ENCODE measurements at regions not wholly inside any gene's neighbourhood (a gene's known extent, or its start where the extent isn't known, plus 50 kb on each side); places are given as distances from the start of the nearest gene placed in this dataset.

- H3K27ac Mint-ChIP-seq: no peak overlapping the region
- CTCF ChIA-PET: interaction anchor here (0.7 kb wide), 1 partner anchor 604 kb away, joined by 5 read pairs; no protein-coding TSS in a partner anchor
These were observed 146.7 kb upstream of the IGF1R start for GRCh38 chr15:98501632-98502031.

More at GRCh38 chr15:98501632-98502031, 146.7 kb upstream of the IGF1R start:
- DNase-seq (ENCODE audit: low spot score) (no peak), ATAC-seq (no peak)
- POLR2A ChIA-PET: no interaction called here
- TF ChIP-seq ZNF317 (CRISPR knock-in tag; IDR thresholded peaks at IDR 0.05; ENCODE audit: borderline replicate concordance, low read depth) (no peak), NR1H2 (CRISPR knock-in tag; IDR thresholded peaks at IDR 0.05) (no peak), CTCF (IDR thresholded peaks at IDR 0.05) (no peak), CREB1 (CRISPR knock-in tag; IDR thresholded peaks at IDR 0.05) (no peak), FOXJ3 (CRISPR knock-in tag; IDR thresholded peaks at IDR 0.05; ENCODE audit: borderline replicate concordance) (no peak), PRDM15 (CRISPR knock-in tag; IDR thresholded peaks at IDR 0.05) (no peak), ZNF416 (CRISPR knock-in tag; IDR thresholded peaks at IDR 0.05) (no peak), ZNF232 (CRISPR knock-in tag; IDR thresholded peaks at IDR 0.05) (no peak), NR3C1 (CRISPR knock-in tag; conservative IDR thresholded peaks at IDR 0.05; ENCODE audit: low read depth) (no peak), PRRX2 (CRISPR knock-in tag; IDR thresholded peaks at IDR 0.05) (no peak)
- TF ChIP-seq, protein P1, sequence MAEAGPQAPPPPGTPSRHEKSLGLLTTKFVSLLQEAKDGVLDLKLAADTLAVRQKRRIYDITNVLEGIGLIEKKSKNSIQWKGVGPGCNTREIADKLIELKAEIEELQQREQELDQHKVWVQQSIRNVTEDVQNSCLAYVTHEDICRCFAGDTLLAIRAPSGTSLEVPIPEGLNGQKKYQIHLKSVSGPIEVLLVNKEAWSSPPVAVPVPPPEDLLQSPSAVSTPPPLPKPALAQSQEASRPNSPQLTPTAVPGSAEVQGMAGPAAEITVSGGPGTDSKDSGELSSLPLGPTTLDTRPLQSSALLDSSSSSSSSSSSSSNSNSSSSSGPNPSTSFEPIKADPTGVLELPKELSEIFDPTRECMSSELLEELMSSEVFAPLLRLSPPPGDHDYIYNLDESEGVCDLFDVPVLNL (CRISPR knock-in tag; IDR thresholded peaks at IDR 0.05; ENCODE audit: borderline replicate concordance, low read depth): no peak
- TF ChIP-seq, protein P2, sequence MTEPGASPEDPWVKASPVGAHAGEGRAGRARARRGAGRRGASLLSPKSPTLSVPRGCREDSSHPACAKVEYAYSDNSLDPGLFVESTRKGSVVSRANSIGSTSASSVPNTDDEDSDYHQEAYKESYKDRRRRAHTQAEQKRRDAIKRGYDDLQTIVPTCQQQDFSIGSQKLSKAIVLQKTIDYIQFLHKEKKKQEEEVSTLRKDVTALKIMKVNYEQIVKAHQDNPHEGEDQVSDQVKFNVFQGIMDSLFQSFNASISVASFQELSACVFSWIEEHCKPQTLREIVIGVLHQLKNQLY (CRISPR knock-in tag; IDR thresholded peaks at IDR 0.05): no peak
- TF ChIP-seq, protein P3, sequence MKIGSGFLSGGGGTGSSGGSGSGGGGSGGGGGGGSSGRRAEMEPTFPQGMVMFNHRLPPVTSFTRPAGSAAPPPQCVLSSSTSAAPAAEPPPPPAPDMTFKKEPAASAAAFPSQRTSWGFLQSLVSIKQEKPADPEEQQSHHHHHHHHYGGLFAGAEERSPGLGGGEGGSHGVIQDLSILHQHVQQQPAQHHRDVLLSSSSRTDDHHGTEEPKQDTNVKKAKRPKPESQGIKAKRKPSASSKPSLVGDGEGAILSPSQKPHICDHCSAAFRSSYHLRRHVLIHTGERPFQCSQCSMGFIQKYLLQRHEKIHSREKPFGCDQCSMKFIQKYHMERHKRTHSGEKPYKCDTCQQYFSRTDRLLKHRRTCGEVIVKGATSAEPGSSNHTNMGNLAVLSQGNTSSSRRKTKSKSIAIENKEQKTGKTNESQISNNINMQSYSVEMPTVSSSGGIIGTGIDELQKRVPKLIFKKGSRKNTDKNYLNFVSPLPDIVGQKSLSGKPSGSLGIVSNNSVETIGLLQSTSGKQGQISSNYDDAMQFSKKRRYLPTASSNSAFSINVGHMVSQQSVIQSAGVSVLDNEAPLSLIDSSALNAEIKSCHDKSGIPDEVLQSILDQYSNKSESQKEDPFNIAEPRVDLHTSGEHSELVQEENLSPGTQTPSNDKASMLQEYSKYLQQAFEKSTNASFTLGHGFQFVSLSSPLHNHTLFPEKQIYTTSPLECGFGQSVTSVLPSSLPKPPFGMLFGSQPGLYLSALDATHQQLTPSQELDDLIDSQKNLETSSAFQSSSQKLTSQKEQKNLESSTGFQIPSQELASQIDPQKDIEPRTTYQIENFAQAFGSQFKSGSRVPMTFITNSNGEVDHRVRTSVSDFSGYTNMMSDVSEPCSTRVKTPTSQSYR (CRISPR knock-in tag; IDR thresholded peaks at IDR 0.05): no peak
- TF ChIP-seq, protein P4, sequence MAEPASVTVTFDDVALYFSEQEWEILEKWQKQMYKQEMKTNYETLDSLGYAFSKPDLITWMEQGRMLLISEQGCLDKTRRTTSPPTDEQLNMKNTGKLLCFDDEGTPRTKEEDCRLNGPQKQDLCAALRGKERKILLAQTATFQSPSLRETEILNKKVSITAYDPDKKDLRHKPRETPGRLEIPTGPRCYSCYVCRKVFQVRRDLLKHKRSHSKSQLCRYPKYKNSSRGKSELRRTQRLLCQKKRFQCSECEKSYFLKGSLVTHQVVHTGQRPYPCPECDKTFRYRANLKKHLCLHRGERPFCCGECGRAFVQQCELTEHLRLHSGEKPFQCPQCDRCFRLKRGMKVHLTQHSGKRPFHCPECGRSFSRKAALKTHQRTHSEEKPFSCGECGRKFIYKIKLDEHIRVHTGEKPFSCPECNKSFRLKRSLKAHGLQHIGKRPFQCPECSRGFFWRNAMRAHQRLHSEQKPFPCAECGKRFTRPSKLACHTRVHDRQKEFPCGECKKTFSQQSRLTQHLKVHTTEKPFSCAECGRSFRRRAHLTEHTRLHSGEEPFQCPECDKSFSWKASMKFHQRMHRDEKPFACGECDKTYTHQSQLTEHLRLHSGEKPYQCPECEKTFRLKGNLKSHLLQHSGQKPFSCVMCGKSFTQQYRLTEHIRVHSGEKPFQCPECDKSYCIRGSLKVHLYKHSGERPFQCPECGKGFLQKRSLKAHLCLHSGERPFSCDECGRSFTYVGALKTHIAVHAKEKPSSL (CRISPR knock-in tag; conservative IDR thresholded peaks at IDR 0.05): no peak
- TF ChIP-seq, protein P5, sequence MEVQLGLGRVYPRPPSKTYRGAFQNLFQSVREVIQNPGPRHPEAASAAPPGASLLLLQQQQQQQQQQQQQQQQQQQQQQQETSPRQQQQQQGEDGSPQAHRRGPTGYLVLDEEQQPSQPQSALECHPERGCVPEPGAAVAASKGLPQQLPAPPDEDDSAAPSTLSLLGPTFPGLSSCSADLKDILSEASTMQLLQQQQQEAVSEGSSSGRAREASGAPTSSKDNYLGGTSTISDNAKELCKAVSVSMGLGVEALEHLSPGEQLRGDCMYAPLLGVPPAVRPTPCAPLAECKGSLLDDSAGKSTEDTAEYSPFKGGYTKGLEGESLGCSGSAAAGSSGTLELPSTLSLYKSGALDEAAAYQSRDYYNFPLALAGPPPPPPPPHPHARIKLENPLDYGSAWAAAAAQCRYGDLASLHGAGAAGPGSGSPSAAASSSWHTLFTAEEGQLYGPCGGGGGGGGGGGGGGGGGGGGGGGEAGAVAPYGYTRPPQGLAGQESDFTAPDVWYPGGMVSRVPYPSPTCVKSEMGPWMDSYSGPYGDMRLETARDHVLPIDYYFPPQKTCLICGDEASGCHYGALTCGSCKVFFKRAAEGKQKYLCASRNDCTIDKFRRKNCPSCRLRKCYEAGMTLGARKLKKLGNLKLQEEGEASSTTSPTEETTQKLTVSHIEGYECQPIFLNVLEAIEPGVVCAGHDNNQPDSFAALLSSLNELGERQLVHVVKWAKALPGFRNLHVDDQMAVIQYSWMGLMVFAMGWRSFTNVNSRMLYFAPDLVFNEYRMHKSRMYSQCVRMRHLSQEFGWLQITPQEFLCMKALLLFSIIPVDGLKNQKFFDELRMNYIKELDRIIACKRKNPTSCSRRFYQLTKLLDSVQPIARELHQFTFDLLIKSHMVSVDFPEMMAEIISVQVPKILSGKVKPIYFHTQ (CRISPR knock-in tag; IDR thresholded peaks at IDR 0.05): no peak
- no peaks in the 10 kb centered on the region for H3K36me3 Mint-ChIP-seq
- H3K27me3 Mint-ChIP-seq (ENCODE audit: low read depth): peaks cover 2% of the 10 kb centered on the region; the same call in 1 of the 2 replicates
- H3K4me3 Mint-ChIP-seq: no peak overlapping the region
- H3K4me1 Mint-ChIP-seq: no peaks in the 10 kb centered on the region
- H3K9me3 Mint-ChIP-seq: peaks cover 28% of the 10 kb centered on the region

All from WTC11 (cell line).